DMS79 (cell line): ENCODE measurements at regions not wholly inside any gene's neighbourhood (a gene's known extent, or its start where the extent isn't known, plus 50 kb on each side); places are given as distances from the start of the nearest gene placed in this dataset.
"Not testable (repeated sequence)": the region's sequence is repeated elsewhere in the genome, so short reads cannot be mapped to it uniquely, and the experiment has no call there.

ENCODE experiments used
- DNase-seq: peaks from one replicate; lab custom pipeline; 2025; lab: John Stamatoyannopoulos, UW

DNA sequence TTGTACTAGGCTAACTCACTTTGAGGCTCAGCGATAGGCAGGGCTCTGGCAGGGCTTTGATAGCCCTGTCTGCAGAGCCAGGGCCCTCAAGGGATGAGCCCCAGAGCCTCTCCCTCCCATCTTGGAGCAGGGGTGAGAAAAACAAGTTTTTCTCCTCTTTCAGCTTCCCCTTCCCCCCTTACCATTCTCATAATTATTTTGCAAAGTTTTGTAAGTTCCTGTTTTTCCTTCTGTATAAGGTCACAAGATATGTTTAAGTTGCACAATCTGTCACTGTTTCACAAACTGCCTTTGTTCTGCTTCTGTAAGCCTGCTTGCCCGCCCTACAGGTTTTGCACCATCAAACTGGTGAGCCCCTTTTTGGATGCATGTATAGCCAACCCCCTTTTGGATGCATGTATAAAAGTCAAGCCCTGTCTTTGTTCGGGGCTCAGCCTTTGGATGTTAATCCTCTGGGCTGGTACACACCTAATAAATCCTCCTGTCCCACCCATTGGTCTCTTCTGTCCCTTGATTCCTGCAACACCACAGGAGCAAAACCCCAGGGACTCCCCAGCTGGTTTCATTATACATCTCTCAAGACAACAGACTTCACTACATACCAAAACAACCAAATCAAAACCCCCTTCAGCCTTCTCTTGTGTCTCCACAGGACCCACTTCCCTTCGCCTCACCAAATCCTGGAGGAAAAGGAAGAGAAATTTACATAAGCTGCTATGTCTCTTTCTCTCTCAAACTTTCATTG is 52.5 kb upstream of the RESF1 start:
- no peak for DNase-seq

DNA sequence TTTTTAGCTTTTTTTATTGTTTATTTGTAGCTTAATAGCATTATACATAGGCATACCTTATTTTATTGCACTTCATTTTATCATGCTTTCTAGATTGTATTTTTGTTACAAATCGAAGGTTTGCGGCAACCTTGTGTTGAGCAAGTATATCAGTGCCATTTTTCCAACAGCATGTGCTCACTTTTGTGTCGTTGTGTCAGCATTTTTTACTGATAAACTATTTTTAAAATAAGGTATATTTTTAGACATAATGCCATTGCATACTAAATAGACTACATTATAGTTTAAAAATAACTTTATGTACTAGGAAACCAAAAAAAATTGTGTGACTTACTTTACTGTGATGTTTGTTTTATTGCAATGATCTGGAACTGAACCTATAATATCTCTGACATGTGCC is 56.2 kb upstream of the RESF1 start:
- DNase-seq, result no peak

DNA sequence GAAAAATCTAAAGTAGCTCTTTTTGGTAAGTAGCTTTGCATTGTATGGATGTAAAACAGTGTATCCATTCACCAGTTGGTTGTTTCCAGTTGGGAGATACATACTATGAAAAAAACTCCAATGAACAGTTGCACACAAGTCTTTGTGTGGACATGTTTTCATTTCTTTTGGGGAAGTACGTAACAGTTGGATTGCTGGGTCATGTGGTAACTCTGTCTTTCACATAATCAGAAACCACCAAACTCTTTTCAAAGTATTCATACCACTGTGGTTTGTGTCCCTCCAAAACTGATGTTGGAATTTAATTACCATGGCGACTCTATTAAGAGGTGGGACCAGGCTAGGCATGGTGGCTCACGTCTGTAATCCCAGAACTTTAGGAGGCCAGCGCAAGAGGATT is 58.9 kb upstream of the RESF1 start:
- no peak for DNase-seq

DNA sequence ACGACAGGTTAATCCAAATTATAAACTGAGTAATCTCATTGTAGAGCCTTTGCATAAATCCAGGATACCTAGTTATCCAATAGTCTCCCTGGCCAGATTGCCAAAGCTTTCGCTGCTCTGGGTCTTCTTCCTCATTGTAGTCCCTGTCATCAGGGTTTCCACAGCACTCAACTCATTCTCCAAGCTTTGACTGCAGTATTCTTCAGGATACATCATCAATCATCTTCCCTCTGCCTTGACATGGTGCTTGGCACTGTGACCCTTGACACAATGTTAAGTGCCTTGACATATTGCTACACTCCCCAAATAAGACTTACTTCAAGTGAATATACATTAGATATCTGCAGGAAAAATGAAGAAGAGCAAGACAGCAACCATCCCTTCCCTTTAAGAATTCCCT is 60.1 kb upstream of the RESF1 start:
- DNase-seq, result no peak

DNA sequence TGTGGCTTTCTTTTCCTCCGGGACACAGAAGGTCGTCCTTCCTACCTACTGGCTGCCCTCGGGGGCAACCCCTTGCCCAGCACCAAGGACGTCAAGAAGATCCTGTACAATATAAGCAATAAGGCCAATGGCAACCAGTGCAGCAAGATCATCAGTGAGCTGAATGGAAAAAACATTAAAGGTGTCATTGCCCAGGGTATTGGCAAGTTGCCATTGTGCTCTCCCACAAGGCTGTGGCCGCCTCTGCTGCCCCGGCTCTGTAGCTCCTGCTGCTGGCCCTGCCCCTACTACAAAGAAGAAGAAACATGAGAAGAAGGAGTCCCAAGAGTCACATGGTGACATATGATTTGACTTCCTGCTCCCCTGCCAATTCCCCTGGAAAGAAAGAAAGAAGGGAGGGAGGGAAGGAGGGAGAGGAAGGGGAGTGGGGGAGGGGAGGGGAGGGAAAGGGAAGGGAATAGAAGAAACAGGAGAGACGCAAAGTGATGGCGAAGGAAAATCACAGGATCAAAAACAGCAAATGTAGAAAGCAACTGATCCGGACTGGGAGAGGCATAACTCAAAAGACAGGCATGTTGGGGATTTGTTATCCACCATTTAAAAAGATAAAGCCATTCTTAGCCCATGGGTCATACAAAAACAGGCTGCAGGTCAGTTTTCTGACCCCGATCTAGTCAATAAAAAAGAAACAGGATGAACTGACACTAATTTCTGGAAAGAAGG is 61.3 kb upstream of the RESF1 start:
- no peak for DNase-seq

DNA sequence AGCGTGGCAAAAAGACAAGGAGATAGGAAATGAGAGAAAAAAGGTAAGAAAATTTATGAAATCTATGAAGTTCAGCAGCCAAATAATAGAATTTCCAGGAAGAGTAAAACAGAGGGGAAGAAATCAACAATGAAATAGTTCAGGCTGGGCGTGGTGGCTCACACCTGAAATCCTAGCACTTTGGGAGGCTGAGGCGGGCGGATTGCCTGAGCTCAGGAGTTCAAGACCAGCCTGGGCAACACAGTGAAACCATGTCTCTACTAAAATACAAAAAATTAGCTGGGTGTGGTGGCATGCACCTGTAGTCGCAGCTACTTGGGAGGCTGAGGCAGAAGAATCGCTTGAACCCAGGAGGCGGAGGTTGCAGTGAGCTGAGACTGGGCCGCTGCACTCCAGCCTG is 62.1 kb upstream of the RESF1 start:
- DNase-seq, result not testable (repeated sequence)

DNA sequence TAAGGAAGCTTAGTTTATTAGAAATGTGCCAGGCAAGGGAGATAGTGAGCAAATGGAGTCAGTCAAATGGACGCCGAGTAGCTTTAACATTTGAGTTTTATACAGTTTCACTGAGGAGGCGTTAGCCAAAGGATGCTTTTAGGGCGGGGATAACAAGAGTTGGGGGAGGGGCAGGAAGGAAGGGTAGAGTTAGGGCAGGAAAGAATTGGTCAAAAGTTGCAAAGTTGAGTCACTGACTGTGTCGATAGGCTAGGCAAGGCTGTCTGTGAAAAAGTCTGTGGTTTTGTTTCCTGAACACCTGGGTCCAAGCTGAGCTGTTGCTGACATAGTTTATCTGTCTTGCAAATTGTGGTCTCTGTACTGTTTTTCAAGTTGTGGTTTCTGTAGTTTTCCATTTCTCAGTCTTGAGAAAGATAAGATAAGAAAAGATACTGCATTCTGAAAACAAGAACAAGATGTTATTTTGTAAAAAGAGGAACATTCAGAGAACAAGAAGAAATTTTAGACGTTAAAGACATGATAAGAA is 62.6 kb upstream of the RESF1 start:
- DNase-seq, result no peak

DNA sequence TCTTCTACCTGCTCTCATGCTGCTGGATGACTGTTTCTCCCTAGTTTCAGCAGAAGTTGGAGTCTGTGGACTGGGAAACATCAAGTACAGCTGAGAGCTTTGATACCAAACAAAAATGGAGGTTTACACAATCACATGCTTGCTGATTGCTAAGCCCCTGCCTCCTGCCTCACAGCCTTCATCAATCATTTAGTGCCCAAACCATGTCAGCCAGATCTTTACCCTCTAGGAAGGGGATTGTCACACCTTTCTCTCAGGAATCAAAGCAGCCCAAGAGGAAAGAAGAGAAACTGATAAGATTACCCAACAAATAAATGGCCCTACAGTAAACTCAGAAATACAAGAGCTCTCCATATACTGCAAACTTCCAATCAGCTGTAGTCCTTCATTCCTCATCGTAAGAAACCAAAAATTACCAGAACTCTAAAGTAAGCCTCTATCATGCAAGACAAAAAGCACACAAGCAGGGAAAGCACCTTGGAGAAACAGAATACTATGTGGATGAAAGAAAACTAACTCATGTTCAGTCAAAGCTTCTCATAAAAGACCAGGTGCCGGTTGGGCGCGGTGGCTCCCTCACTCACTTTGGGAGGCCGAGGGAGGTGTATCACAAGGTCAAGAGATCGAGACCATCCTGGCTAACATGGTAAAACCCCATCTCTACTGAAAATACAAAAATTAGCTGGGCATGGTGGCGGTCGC is 63.6 kb upstream of the RESF1 start:
- DNase-seq, result no peak

DNA sequence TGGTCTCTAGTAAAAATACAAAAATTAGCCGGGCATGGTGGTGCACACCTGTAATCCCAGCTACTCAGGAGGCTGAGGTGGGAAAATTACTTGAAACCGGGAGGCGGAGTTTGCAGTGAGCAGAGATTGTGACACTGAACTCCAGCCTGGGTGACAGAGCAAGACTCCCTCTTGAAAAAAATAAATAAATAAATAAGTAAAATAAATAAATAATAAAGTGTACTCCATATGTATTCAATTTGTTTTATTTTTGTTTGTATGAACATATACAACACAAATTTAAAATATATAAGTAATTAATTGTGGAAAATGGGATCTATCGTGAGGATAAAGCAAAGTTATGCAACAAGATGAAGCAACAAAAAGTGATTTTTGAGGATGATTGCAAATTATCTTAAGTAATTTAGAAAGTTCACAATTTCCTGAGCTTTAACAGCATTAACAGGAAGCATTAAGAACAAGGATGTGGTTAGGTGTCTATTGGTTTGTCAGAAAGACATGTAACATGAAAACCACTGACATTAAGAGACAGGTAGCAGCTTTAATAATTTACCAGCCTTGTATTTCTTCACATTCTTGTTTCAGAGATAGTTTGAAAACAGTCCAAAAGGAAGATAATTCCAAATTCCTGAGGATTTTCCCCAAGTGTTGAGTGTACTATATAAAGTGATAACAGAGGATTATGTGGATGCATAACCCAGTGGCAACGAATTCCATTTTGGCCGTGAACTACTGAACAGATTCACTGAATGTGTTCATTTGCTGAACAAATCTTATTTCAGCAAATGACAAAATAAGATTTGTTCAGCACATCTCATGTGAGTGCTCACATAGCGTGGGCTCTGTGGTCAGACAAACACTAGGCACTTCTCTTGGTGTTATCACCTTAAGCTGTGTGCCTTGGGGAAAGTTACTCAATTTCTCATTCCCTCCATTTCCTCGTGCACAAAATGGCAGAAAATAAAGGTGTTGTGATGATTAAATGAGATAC is 68.6 kb upstream of the RESF1 start:
- no peak for DNase-seq

DNA sequence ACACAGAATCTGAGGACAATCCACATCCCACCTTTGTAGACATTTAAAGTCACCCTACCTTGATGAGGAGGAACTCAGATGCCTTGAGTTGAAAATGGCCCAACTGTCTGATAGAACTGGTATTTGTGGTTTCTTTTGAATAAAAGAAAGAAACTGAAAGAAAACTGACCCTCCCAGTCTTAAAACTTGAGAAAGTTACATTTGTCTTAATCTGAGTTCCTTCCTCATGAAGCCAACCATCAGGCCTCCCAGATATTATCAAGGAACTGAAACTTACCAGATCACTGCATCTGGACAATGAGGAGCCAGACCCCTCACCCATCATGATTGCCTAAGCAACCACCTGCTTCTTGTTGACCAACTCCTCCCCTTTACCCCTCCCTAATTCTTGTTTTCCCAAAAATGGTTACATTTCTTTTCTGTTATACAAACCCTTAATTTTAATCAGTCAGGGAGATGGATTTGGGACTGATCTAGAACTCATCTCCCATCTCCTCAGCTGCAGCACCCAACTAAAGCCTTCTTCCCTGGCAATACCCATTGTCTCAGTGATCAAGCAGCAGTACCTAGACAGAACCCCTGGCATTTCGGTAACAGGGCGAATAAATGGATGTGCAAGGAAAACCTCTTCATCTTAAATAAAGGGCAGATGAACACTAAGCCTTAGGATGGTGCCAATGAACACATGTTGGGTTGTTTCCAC is 72.0 kb upstream of the RESF1 start:
- DNase-seq, result no peak

DNA sequence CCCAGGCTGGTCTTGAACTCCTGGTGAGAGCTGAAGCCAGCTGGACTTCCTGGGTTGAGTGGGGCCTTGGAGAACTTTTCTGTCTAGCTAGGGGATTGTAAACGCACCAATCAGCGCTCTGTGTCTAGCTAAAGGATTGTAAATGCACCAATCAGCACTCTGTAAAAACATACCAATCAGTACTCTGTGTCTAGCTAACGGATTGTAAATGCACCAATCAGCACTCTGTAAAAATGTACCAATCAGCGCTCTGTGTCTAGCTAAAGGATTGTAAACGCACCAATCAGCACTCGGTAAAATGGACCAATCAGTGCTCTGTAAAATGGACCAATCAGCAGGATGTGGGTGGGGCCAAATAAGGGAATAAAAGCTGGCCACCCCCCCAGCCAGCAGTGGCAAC is 76.5 kb upstream of the RESF1 start:
- DNase-seq, result not testable (repeated sequence)

DNA sequence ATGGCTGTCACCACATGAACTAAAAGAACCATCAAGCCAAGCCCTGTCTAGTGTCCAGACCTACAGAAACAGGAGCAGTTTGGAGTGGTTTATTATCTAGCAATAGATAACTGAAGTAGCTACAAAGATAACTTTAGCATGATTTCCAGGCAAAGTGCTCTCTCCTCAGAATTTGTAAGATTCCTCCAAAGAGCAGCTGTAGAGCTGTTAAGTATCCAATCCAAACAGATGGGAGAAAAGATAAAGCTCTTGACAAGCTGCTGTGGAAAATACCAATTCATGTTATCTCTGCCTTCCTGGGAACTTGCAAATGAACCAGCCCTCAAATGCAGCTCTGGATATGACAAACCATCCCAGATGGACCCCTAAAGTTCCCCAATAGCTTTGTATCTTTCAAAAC is 78.9 kb upstream of the RESF1 start:
- no peak for DNase-seq

DNA sequence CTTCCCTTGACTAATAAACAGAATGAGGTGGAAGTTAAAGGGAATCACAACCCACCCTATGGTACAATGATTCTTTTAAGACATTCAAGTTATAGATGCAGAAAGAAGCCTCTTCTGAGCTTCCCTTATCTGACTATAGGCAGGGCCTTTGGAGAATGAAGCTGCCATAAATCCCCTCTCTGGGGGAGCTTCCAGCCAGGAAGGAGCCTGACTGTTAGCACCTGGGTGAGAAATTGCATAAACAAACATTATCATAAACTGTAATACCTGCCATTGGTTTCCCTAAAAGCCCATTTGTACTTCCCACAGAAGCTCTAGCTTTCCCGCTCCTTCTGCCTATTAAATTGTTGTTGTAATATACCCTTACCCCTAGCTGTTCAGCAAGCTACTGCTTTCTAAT is 81.3 kb upstream of the RESF1 start:
- DNase-seq, result no peak

DNA sequence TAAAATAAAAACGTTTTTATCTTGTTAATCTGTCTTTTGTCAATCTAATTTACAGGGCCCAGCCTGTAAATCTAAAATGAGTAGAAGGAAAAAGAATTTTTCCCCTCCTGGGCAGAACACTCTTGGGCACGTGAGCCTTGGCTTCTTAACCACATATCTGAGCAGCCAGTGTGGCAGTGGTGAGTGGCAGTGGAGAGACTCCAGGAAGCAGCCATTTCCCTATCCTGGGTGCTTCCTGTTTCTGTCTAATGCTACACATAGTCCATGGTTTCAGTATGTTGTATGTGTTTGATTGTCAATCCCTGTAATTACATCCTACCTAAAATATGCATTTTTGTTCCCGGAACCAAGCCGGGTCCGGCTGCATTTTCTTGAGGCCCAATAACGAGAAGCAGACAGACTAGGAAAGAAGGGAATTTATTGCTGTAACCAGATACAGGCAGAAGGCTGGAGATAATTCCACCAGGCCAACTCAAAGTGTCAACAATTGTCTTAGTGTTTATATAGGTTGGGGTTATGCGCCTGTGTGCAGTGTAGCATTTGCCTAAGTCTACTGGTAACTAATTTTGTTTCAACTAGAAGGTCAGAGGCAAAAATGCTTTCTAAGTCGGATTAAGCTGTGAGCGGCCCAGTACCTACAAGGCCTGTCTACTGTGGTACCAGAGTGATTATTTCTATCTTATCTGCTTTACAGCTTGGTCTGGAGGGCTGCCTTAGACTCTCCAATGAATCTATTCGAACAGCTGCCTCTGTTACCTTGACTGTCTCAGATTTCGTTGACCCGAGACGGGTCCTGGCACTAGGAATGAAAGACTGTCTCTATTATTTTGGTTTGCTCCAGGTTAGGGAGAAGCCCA is 82.4 kb upstream of the RESF1 start:
- DNase-seq, result no peak

DNA sequence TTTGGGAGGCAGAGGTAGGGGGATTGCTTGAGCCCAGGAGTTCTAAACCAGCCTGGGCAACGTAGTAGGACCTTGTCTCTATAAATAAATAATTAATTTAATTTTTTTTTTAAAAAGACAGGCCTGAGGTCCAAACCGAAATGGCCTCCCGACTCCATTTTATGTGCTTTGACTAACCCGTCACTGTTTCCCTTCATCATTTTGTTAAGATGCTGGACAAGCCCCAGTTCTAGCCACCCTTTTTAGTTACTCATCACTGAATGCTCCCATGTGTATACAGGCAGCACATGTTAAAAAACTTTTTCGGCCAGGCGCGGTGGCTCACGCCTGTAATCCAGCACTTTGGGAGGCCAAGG is 83.6 kb upstream of the RESF1 start:
- DNase-seq, result no peak

DNA sequence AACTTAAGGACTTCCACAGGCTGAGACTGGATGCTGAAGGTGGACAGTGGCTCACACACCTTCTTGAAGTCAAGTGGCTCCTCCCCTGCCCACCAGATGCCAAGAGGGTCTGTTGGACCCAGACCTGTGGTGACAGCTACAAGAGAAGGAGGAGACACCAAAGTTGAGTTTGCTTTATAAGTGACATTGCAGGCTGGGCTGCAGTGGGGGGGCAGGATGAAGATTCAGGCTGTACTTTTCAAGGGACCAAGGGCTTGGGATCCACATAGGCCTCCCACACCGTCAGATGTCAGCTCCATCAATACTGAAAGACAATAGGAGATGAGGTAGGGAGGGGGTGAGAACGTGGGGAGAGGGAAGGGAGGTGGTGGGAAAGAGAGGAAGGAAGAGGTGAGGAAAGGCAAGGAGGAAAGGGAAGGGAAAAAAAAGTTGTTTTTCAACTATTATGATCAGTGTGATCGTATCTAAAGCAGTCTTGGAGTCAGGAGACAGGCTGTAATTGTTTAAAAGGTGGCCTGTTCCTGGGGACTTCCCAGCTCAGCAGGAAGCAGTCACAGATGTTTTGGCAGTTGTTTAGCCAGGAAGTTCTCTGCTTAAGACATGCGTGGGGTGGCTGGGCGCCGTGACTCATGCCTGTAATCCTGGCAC is 84.1 kb upstream of the RESF1 start:
- no peak for DNase-seq

DNA sequence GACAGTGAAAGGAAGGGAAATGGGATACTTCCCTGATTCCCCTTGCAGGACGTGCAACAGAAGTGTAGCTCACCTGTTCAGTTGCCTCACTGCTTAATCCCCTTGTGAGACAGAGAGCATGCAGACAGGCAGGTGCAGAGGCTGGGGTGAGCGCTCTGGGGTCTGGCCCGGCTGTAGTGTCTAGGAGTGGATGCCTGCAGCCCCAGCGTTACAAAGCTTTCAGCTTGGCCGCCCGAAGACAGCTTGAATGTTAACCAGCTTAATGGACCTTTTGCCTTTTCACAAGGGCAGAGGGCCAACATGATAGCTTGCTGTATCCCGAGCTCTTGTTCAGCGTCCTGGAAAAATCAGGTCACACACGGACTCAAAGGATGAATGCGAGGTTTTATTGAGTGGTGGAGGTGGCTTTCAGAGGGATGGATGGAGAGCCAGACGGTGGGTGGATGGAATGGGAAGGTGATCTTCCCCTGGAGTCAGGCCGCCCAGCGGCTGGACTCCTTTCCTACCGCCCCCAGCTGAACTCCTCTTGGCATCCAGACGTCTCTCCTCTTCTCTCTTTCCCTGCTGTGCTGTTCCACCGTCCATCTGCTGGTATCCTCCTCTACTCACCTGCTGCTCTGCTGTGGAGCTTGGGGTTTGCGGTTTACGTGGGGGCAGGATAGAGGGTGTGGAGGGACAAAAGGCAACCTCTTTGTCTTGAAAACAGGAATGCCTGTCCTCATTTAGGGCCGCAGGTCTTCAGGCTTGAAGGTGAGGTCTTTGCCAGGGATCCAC is 86.2 kb upstream of the RESF1 start:
- no peak for DNase-seq

DNA sequence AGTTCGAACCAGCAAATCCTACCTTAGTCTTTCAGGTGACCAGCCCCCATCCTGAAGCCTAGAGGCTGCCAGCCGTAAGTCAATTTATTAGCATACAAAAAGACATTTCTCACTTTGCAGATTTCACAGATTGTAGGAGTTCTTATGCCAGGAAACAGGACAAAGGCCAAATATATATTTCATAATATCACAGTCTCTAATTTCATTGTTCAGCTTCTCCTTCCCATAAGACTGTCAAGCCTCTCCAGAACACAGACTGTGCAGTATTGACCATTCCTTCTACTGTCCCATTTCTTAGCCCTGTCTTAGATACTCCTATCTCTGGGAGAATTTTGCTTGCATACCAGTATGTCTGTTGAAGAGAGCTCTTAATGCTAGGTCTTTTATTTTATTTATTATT is 89.2 kb upstream of the RESF1 start:
- no peak for DNase-seq

DNA sequence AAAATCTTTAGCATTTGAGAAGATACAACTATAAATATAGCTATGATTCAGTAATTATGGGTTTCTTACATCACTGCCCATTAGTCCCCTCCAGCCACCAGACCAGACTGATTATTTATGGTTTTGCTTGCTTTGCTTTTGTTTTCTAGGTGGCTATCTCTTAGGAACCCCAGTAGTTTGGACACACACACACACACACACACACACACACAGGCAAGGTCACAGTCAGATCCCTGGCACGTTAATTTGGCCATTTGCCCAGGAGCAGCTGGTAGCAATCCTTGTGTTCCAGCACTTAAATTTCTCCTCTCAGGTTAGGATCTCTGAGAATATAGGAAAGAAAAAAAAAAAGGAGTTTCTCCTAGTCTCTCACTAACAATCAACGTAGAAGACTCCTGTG is 90.2 kb upstream of the RESF1 start:
- peak; percentile 10 for DNase-seq
